ENCODE measurements at regions not wholly inside any gene's neighbourhood (a gene's known extent, or its start where the extent isn't known, plus 50 kb on each side); places are given as distances from the start of the nearest gene placed in this dataset.

DNA sequence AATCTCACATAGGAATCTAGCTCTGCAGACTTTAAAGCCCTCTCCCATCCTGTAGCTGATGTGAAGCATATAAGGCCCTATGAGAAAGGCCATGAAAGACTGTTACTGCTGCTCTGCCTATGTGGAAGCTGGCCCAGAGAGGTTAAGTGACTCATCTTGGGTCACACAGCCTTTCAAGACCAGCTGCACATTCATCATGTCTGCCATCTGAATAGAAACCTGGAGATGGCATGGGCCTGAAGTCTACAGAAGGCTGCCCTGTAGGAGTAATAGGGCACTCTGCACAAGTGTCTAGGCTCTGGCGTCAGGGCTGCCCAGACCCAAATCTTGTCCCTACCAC lies 59.4 kb upstream of the COL13A1 start:
- TF ChIP-seq, protein P1, sequence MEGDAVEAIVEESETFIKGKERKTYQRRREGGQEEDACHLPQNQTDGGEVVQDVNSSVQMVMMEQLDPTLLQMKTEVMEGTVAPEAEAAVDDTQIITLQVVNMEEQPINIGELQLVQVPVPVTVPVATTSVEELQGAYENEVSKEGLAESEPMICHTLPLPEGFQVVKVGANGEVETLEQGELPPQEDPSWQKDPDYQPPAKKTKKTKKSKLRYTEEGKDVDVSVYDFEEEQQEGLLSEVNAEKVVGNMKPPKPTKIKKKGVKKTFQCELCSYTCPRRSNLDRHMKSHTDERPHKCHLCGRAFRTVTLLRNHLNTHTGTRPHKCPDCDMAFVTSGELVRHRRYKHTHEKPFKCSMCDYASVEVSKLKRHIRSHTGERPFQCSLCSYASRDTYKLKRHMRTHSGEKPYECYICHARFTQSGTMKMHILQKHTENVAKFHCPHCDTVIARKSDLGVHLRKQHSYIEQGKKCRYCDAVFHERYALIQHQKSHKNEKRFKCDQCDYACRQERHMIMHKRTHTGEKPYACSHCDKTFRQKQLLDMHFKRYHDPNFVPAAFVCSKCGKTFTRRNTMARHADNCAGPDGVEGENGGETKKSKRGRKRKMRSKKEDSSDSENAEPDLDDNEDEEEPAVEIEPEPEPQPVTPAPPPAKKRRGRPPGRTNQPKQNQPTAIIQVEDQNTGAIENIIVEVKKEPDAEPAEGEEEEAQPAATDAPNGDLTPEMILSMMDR (IDR thresholded peaks at IDR 0.05; ENCODE audit: low read depth, low read length), result no peak
- no peak for TF ChIP-seq EZH2phosphoT487 (IDR thresholded peaks at IDR 0.05; ENCODE audit: low read depth)
